GM23338 (cell line): ENCODE measurements at regions not wholly inside any gene's neighbourhood (a gene's known extent, or its start where the extent isn't known, plus 50 kb on each side); places are given as distances from the start of the nearest gene placed in this dataset.

Source experiments
- ATAC-seq: fragments of 200-7000 bp; cut with Tn5 transposase; 3 replicates; pipeline ENCODE4 v1.9.1; 2020
- DNase-seq: peaks from one replicate; pipeline ENCODE4 v3.0.0-alpha.2; 2015; ENCODE audit warnings: low spot score
- H2AFZ ChIP-seq: fragments of 200-600 bp; sonication (generic); 2 replicates; pipeline ENCODE4 v1.8.0; 2016; ENCODE audit warnings: antibody characterized with exemption, mild to moderate bottlenecking, moderate library complexity
- H3F3A ChIP-seq: fragments of 200-600 bp; sonication (generic); replicated peaks from 2 replicates; pipeline ENCODE4 v1.8.0; 2017; ENCODE audit warnings: antibody characterized with exemption, mixed run types, low read depth
- H3K27ac ChIP-seq: fragments of 200-600 bp; sonication (generic); 2 replicates; pipeline ENCODE4 v1.6.1; 2016; ENCODE audit warnings: low read depth
- H3K27me3 ChIP-seq: fragments of 200-600 bp; sonication (generic); 2 replicates; pipeline ENCODE4 v1.8.0; 2016; ENCODE audit warnings: mild to moderate bottlenecking, mixed run types, moderate library complexity; ENCODE audit not compliant: insufficient read depth
- H3K36me3 ChIP-seq: fragments of 200-600 bp; sonication (generic); 2 replicates; pipeline ENCODE4 v1.8.0; 2016; ENCODE audit warnings: mild to moderate bottlenecking; ENCODE audit not compliant: insufficient read depth
- H3K4me1 ChIP-seq: fragments of 200-600 bp; sonication (generic); 2 replicates; pipeline ENCODE4 v1.8.0; 2016; ENCODE audit warnings: mild to moderate bottlenecking, moderate library complexity; ENCODE audit not compliant: insufficient read depth
- H3K4me2 ChIP-seq: fragments of 200-600 bp; sonication (generic); 2 replicates; pipeline ENCODE4 v1.7.1; 2017; ENCODE audit warnings: mixed run types
- H3K4me3 ChIP-seq: fragments of 200-600 bp; sonication (generic); 2 replicates; pipeline ENCODE4 v1.6.1; 2016; ENCODE audit warnings: mixed run types
- H3K79me2 ChIP-seq: fragments of 200-600 bp; sonication (generic); replicated peaks from 2 replicates; pipeline ENCODE4 v1.8.0; 2017; ENCODE audit warnings: mild to moderate bottlenecking; ENCODE audit not compliant: insufficient read depth
- H3K9me2 ChIP-seq: fragments of 200-600 bp; sonication (generic); 2 replicates; pipeline ENCODE4 v1.8.0; 2017; ENCODE audit not compliant: insufficient read depth
- H4K20me1 ChIP-seq: fragments of 200-600 bp; sonication (generic); replicated peaks from 2 replicates; pipeline ENCODE4 v1.8.0; 2017; ENCODE audit warnings: mild to moderate bottlenecking; ENCODE audit not compliant: insufficient read depth
- H3K27ac Mint-ChIP-seq: 2 replicates; pipeline ENCODE4 v1.8.0; 2020; ENCODE audit warnings: inconsistent platforms, mild to moderate bottlenecking, moderate library complexity, mixed read lengths
- H3K27me3 Mint-ChIP-seq: 3 replicates; pipeline ENCODE4 v1.8.0; 2022; ENCODE audit warnings: low read depth, mild to moderate bottlenecking, moderate library complexity, mixed read lengths, inconsistent platforms; ENCODE audit not compliant: insufficient read depth, poor library complexity
- H3K36me3 Mint-ChIP-seq: 3 replicates; pipeline ENCODE4 v1.8.0; 2021; ENCODE audit warnings: low read depth, mild to moderate bottlenecking, inconsistent platforms, moderate library complexity, mixed read lengths
- H3K4me1 Mint-ChIP-seq: 3 replicates; pipeline ENCODE4 v1.8.0; 2020; ENCODE audit warnings: mild to moderate bottlenecking, inconsistent platforms, mixed read lengths
- H3K4me3 Mint-ChIP-seq: 3 replicates; pipeline ENCODE4 v1.8.0; 2021; ENCODE audit warnings: moderate library complexity, mild to moderate bottlenecking, inconsistent platforms, mixed read lengths
- H3K9me3 Mint-ChIP-seq: 3 replicates; pipeline ENCODE4 v1.8.0; 2020; ENCODE audit warnings: moderate library complexity, mild to moderate bottlenecking, inconsistent platforms, mixed read lengths
- CREB1 ChIP-seq: fragments of 250-450 bp; sonication (Bioruptor Pico); IDR thresholded peaks from 2 replicates; pipeline ENCODE4 v1.5.0; 2020; ENCODE audit warnings: low read depth, mild to moderate bottlenecking, moderate library complexity
- EZH2phosphoT487 ChIP-seq: fragments of 200-600 bp; sonication (generic); IDR thresholded peaks from one replicate; pipeline ENCODE4 v1.8.1; 2018; ENCODE audit warnings: antibody characterized with exemption; ENCODE audit not compliant: unreplicated experiment
- JUNB ChIP-seq: IDR thresholded peaks from one replicate; pipeline ENCODE4 v1.6.1; 2016; ENCODE audit warnings: antibody characterized with exemption; ENCODE audit not compliant: unreplicated experiment
- NANOG ChIP-seq: IDR thresholded peaks from 2 replicates; pipeline ENCODE4 v1.6.1; 2016; ENCODE audit warnings: antibody characterized with exemption, borderline replicate concordance
- POLR2AphosphoS5 ChIP-seq: IDR thresholded peaks from 2 replicates; pipeline ENCODE4 v1.6.1; 2016; ENCODE audit warnings: antibody characterized with exemption, low read depth
- STAT1 ChIP-seq: IDR thresholded peaks from one replicate; pipeline ENCODE4 v1.6.1; 2016; ENCODE audit warnings: antibody characterized with exemption; ENCODE audit not compliant: unreplicated experiment
- ZNF114 ChIP-seq: fragments of 250-450 bp; sonication (Bioruptor Pico); IDR thresholded peaks from 2 replicates; pipeline ENCODE4 v1.5.0; 2020; ENCODE audit warnings: mild to moderate bottlenecking, moderate library complexity
- TF ChIP-seq, protein P1 (sequence below): fragments of 250-450 bp; sonication (Bioruptor Pico); IDR thresholded peaks from 2 replicates; pipeline ENCODE4 v1.5.0; 2020; ENCODE audit warnings: mild to moderate bottlenecking, moderate library complexity
- TF ChIP-seq, protein P2 (sequence below): IDR thresholded peaks from 2 replicates; pipeline ENCODE4 v1.6.1; 2016; ENCODE audit warnings: antibody characterized with exemption
- TF ChIP-seq, protein P3 (sequence below): IDR thresholded peaks from one replicate; pipeline ENCODE4 v1.6.1; 2018; ENCODE audit warnings: antibody characterized with exemption; ENCODE audit not compliant: unreplicated experiment

DNA sequence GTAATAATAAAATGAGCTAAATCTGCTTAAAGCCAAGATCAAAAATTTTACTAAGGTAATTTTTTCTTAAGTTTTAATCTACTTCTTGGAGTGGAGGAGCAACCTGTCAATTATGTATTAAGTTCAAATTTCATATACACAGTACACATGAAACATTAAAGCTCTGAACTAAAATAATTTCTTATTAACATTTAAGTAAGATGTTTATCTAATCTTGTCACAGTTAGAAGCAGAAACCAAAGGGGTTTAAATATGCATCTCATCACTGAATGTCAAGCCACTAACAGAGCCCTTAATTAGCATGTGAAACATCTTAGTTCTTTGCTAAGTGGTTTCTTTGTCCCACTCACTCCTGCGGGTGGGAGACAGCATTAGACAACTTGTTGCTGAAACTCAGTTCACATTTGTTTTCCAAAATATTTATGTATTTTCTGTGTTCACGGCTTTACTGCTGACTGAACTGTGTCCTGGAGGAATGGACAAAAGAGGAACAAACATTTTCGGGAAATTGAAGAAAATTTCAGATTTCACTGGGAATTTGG is 130.9 kb upstream of the MBL2 start:
- Histone ChIP-seq H3K4me2 (peak overlapping the region; percentile 1; the same call in 1 of the 2 replicates), H3K27me3 (no peaks in the 10 kb centered on the region), H3K4me1 (peaks cover 19% of the 10 kb centered on the region; the same call in 1 of the 2 replicates), H4K20me1 (no peaks in the 10 kb centered on the region), H3F3A (no peaks in the 10 kb centered on the region), H3K36me3 (no peaks in the 10 kb centered on the region), H3K4me3 (no peak overlapping the region), H3K27ac (peak overlapping the region; percentile 22), H3K79me2 (no peaks in the 10 kb centered on the region), H3K9me2 (no peaks in the 10 kb centered on the region), H2AFZ (no peak overlapping the region)
- Mint-ChIP-seq H3K36me3 (no peaks in the 10 kb centered on the region), H3K4me3 (peak overlapping the region; percentile 8; the same call in 1 of the 3 replicates), H3K27ac (peak overlapping the region; percentile 79), H3K4me1 (peaks cover 49% of the 10 kb centered on the region), H3K9me3 (no peaks in the 10 kb centered on the region), H3K27me3 (no peaks in the 10 kb centered on the region)
- TF ChIP-seq EZH2phosphoT487: no peak
- peak; percentile 87; the same call in 1 of the 2 replicates for TF ChIP-seq NANOG
- DNase-seq (peak; percentile 64), ATAC-seq (peak; percentile 94)

DNA sequence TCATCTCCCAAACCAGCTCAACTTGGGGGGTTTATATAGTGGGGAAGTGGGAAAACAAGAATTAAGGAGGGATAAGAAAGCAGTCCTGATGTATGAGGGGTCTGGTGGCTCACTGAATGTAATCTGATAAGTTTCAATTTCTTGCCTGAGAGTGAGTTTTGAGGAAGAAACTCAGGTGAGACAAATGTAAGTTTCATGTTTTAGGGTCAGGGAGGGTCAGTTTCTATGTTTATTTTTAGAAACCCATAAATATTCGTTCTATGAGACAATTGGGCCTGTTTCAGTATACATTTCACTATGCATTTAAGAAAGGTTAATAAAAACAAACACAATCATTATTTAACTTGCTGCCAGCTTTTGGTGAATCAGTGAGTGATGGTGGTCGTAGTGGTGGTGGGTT is 128.0 kb upstream of the MBL2 start:
- Histone ChIP-seq H3K27ac (no peak overlapping the region), H3K4me1 (peaks cover 12% of the 10 kb centered on the region; the same call in 1 of the 2 replicates), H3F3A (no peaks in the 10 kb centered on the region), H3K4me3 (no peak overlapping the region), H3K4me2 (no peak overlapping the region), H3K9me2 (no peaks in the 10 kb centered on the region), H4K20me1 (no peaks in the 10 kb centered on the region), H3K36me3 (no peaks in the 10 kb centered on the region), H3K79me2 (no peaks in the 10 kb centered on the region), H2AFZ (peak overlapping the region; percentile 63; the same call in 1 of the 2 replicates), H3K27me3 (no peaks in the 10 kb centered on the region)
- peaks cover 1% of the 10 kb centered on the region; the same call in 1 of the 3 replicates for H3K9me3 Mint-ChIP-seq
- ATAC-seq (no peak), DNase-seq (no peak)
- peaks cover 38% of the 10 kb centered on the region for H3K4me1 Mint-ChIP-seq
- H3K27me3 Mint-ChIP-seq: peaks cover 6% of the 10 kb centered on the region
- peak overlapping the region; percentile 14; the same call in 1 of the 2 replicates for H3K27ac Mint-ChIP-seq
- H3K4me3 Mint-ChIP-seq: no peak overlapping the region
- H3K36me3 Mint-ChIP-seq: peaks cover 8% of the 10 kb centered on the region
- TF ChIP-seq, protein P1, sequence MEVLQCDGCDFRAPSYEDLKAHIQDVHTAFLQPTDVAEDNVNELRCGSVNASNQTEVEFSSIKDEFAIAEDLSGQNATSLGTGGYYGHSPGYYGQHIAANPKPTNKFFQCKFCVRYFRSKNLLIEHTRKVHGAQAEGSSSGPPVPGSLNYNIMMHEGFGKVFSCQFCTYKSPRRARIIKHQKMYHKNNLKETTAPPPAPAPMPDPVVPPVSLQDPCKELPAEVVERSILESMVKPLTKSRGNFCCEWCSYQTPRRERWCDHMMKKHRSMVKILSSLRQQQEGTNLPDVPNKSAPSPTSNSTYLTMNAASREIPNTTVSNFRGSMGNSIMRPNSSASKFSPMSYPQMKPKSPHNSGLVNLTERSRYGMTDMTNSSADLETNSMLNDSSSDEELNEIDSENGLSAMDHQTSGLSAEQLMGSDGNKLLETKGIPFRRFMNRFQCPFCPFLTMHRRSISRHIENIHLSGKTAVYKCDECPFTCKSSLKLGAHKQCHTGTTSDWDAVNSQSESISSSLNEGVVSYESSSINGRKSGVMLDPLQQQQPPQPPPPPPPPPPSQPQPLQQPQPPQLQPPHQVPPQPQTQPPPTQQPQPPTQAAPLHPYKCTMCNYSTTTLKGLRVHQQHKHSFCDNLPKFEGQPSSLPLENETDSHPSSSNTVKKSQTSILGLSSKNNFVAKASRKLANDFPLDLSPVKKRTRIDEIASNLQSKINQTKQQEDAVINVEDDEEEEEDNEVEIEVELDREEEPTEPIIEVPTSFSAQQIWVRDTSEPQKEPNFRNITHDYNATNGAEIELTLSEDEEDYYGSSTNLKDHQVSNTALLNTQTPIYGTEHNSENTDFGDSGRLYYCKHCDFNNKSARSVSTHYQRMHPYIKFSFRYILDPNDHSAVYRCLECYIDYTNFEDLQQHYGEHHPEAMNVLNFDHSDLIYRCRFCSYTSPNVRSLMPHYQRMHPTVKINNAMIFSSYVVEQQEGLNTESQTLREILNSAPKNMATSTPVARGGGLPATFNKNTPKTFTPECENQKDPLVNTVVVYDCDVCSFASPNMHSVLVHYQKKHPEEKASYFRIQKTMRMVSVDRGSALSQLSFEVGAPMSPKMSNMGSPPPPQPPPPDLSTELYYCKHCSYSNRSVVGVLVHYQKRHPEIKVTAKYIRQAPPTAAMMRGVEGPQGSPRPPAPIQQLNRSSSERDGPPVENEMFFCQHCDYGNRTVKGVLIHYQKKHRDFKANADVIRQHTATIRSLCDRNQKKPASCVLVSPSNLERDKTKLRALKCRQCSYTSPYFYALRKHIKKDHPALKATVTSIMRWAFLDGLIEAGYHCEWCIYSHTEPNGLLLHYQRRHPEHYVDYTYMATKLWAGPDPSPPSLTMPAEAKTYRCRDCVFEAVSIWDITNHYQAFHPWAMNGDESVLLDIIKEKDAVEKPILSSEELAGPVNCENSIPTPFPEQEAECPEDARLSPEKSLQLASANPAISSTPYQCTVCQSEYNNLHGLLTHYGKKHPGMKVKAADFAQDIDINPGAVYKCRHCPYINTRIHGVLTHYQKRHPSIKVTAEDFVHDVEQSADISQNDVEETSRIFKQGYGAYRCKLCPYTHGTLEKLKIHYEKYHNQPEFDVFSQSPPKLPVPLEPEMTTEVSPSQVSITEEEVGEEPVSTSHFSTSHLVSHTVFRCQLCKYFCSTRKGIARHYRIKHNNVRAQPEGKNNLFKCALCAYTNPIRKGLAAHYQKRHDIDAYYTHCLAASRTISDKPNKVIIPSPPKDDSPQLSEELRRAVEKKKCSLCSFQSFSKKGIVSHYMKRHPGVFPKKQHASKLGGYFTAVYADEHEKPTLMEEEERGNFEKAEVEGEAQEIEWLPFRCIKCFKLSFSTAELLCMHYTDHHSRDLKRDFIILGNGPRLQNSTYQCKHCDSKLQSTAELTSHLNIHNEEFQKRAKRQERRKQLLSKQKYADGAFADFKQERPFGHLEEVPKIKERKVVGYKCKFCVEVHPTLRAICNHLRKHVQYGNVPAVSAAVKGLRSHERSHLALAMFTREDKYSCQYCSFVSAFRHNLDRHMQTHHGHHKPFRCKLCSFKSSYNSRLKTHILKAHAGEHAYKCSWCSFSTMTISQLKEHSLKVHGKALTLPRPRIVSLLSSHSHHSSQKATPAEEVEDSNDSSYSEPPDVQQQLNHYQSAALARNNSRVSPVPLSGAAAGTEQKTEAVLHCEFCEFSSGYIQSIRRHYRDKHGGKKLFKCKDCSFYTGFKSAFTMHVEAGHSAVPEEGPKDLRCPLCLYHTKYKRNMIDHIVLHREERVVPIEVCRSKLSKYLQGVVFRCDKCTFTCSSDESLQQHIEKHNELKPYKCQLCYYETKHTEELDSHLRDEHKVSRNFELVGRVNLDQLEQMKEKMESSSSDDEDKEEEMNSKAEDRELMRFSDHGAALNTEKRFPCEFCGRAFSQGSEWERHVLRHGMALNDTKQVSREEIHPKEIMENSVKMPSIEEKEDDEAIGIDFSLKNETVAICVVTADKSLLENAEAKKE: no peak
- no peak for TF ChIP-seq EZH2phosphoT487
- TF ChIP-seq CREB1 (CRISPR knock-in tag): no peak
- no peak for TF ChIP-seq JUNB
- no peak for TF ChIP-seq POLR2AphosphoS5
- TF ChIP-seq, protein P2, sequence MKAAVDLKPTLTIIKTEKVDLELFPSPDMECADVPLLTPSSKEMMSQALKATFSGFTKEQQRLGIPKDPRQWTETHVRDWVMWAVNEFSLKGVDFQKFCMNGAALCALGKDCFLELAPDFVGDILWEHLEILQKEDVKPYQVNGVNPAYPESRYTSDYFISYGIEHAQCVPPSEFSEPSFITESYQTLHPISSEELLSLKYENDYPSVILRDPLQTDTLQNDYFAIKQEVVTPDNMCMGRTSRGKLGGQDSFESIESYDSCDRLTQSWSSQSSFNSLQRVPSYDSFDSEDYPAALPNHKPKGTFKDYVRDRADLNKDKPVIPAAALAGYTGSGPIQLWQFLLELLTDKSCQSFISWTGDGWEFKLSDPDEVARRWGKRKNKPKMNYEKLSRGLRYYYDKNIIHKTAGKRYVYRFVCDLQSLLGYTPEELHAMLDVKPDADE: no peak
- TF ChIP-seq ZNF114: no peak
- TF ChIP-seq, protein P3, sequence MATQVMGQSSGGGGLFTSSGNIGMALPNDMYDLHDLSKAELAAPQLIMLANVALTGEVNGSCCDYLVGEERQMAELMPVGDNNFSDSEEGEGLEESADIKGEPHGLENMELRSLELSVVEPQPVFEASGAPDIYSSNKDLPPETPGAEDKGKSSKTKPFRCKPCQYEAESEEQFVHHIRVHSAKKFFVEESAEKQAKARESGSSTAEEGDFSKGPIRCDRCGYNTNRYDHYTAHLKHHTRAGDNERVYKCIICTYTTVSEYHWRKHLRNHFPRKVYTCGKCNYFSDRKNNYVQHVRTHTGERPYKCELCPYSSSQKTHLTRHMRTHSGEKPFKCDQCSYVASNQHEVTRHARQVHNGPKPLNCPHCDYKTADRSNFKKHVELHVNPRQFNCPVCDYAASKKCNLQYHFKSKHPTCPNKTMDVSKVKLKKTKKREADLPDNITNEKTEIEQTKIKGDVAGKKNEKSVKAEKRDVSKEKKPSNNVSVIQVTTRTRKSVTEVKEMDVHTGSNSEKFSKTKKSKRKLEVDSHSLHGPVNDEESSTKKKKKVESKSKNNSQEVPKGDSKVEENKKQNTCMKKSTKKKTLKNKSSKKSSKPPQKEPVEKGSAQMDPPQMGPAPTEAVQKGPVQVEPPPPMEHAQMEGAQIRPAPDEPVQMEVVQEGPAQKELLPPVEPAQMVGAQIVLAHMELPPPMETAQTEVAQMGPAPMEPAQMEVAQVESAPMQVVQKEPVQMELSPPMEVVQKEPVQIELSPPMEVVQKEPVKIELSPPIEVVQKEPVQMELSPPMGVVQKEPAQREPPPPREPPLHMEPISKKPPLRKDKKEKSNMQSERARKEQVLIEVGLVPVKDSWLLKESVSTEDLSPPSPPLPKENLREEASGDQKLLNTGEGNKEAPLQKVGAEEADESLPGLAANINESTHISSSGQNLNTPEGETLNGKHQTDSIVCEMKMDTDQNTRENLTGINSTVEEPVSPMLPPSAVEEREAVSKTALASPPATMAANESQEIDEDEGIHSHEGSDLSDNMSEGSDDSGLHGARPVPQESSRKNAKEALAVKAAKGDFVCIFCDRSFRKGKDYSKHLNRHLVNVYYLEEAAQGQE: no peak
- TF ChIP-seq STAT1: no peak
- no peak for TF ChIP-seq NANOG
